T-helper 2 cell treated with Interferon-gamma antibody and Interleukin-4, amounts not matched to agents 5 μg/mL and 100 μg/mL, for 36 hours (primary cell): ENCODE measurements at regions not wholly inside any gene's neighbourhood (a gene's known extent, or its start where the extent isn't known, plus 50 kb on each side); places are given as distances from the start of the nearest gene placed in this dataset.

Source experiments
- DNase-seq: peaks from one replicate; pipeline ENCODE4 v3.0.0; 2021; ENCODE audit warnings: low spot score
- H3K27ac Mint-ChIP-seq: one replicate; pipeline ENCODE4 v1.8.0; 2021; ENCODE audit warnings: mild to moderate bottlenecking, mixed read lengths
- H3K27me3 Mint-ChIP-seq: one replicate; pipeline ENCODE4 v1.8.0; 2021; ENCODE audit warnings: low read depth, mixed read lengths
- H3K36me3 Mint-ChIP-seq: one replicate; pipeline ENCODE4 v1.8.0; 2021; ENCODE audit warnings: low read depth, mixed read lengths
- H3K4me1 Mint-ChIP-seq: one replicate; pipeline ENCODE4 v1.8.0; 2021; ENCODE audit warnings: low read depth, mixed read lengths
- H3K4me3 Mint-ChIP-seq: one replicate; pipeline ENCODE4 v1.8.0; 2022; ENCODE audit warnings: mild to moderate bottlenecking, moderate library complexity, mixed read lengths
- H3K9me3 Mint-ChIP-seq: one replicate; pipeline ENCODE4 v1.8.0; 2021; ENCODE audit warnings: mixed read lengths

GRCh38 chr1:217273866-217274265 lies 357.0 kb downstream of the GPATCH2 start:
- H3K27me3 Mint-ChIP-seq, result no peaks in the 10 kb centered on the region
- H3K9me3 Mint-ChIP-seq, result no peaks in the 10 kb centered on the region
- no peak for DNase-seq
- no peaks in the 10 kb centered on the region for H3K4me1 Mint-ChIP-seq
- no peak overlapping the region for H3K4me3 Mint-ChIP-seq
- no peak overlapping the region for H3K27ac Mint-ChIP-seq
- no peaks in the 10 kb centered on the region for H3K36me3 Mint-ChIP-seq

GRCh38 chr1:217272385-217272784 lies 358.5 kb downstream of the GPATCH2 start:
- no peaks in the 10 kb centered on the region for H3K9me3 Mint-ChIP-seq
- no peaks in the 10 kb centered on the region for H3K4me1 Mint-ChIP-seq
- no peaks in the 10 kb centered on the region for H3K27me3 Mint-ChIP-seq
- DNase-seq, result no peak
- no peak overlapping the region for H3K27ac Mint-ChIP-seq
- H3K4me3 Mint-ChIP-seq, result no peak overlapping the region
- no peaks in the 10 kb centered on the region for H3K36me3 Mint-ChIP-seq

GRCh38 chr1:217270101-217270500 lies 360.8 kb downstream of the GPATCH2 start:
- Mint-ChIP-seq H3K4me3 (no peak overlapping the region), H3K9me3 (no peaks in the 10 kb centered on the region), H3K4me1 (no peaks in the 10 kb centered on the region), H3K27me3 (no peaks in the 10 kb centered on the region), H3K36me3 (no peaks in the 10 kb centered on the region), H3K27ac (no peak overlapping the region)
- DNase-seq, result no peak

DNA sequence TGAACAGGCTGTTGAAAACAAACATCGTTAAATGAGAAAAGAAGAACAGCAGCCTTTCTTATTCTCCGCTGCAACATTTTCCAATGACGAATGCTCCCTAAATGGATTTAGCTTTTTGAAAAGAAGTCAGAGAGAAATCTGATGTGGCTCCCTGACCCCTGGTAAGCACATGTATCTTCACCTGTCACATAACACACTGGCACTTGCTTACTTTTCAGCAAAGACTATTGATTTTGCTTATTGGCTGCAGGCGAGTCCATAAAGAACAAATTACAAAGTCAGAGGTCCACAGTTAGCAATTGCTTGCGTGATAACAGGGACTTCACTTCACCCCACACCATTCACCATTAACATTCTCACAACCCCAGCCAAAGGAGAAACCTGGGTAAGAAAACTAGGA lies 362.8 kb downstream of the GPATCH2 start:
- Mint-ChIP-seq H3K27ac (no peak overlapping the region), H3K27me3 (no peaks in the 10 kb centered on the region)

GRCh38 chr1:217261636-217262035 lies 369.3 kb downstream of the GPATCH2 start:
- Mint-ChIP-seq H3K4me1 (no peaks in the 10 kb centered on the region), H3K36me3 (no peaks in the 10 kb centered on the region), H3K27ac (no peak overlapping the region), H3K4me3 (no peak overlapping the region), H3K27me3 (no peaks in the 10 kb centered on the region), H3K9me3 (no peaks in the 10 kb centered on the region)
- no peak for DNase-seq

More for the DNA sequence above, 362.8 kb downstream of the GPATCH2 start:
- no peak for DNase-seq
- no peak overlapping the region for H3K4me3 Mint-ChIP-seq
- no peaks in the 10 kb centered on the region for H3K36me3 Mint-ChIP-seq
- no peaks in the 10 kb centered on the region for H3K4me1 Mint-ChIP-seq
- H3K9me3 Mint-ChIP-seq, result no peaks in the 10 kb centered on the region

- Mint-ChIP-seq H3K9me3 (no peaks in the 10 kb centered on the region), H3K27me3 (no peaks in the 10 kb centered on the region), H3K27ac (no peak overlapping the region), H3K4me1 (no peaks in the 10 kb centered on the region), H3K4me3 (no peak overlapping the region), H3K36me3 (no peaks in the 10 kb centered on the region)
- DNase-seq, result no peak
These were observed 370.2 kb downstream of the GPATCH2 start for GRCh38 chr1:217260676-217261075.

DNA sequence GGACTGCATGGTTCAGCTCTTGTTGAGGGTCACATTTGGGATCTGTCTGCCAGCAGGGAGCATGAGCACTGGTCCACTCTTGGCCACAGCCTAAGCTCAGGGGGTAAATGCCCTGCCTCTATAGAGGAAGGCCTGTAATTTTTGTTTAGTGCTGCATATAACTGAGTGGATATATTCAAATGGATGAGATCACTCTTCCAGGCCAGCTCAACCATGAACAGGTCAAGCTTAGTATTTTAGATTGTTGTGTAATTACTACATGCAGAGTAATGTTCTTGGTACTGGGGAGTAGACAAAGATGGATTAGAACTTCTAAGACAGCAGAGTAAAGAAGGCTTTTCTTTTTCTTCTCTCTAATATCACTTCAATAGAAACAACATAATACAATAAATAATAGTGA lies 376.9 kb downstream of the GPATCH2 start:
- no peak overlapping the region for H3K4me3 Mint-ChIP-seq

DNA sequence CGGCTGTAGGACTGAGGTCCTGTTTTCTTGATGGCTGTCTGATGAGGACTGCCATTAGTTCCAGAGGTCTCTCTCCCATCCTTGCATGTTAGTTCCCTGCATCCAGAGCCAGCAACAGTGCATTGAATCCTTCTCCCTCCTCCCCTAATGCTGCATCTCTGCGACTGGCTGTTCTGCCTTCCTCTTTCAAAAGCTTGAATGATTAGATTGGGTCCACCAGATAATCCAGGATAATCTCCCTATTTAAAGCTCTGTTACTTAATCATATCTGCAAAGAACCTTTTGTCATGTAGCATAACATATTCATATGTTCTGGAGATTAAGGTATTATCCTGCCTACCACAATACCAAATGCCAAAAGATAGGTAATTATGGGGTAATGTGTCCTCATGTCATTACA lies 377.5 kb downstream of the GPATCH2 start:
- Mint-ChIP-seq H3K36me3 (no peaks in the 10 kb centered on the region), H3K27me3 (no peaks in the 10 kb centered on the region), H3K27ac (no peak overlapping the region), H3K4me1 (no peaks in the 10 kb centered on the region), H3K4me3 (no peak overlapping the region), H3K9me3 (no peaks in the 10 kb centered on the region)
- DNase-seq, result no peak

More for the DNA sequence above, 376.9 kb downstream of the GPATCH2 start:
- H3K4me1 Mint-ChIP-seq, result no peaks in the 10 kb centered on the region
- H3K36me3 Mint-ChIP-seq, result no peaks in the 10 kb centered on the region
- no peaks in the 10 kb centered on the region for H3K9me3 Mint-ChIP-seq
- H3K27me3 Mint-ChIP-seq, result no peaks in the 10 kb centered on the region
- no peak overlapping the region for H3K27ac Mint-ChIP-seq
- DNase-seq, result no peak

DNA sequence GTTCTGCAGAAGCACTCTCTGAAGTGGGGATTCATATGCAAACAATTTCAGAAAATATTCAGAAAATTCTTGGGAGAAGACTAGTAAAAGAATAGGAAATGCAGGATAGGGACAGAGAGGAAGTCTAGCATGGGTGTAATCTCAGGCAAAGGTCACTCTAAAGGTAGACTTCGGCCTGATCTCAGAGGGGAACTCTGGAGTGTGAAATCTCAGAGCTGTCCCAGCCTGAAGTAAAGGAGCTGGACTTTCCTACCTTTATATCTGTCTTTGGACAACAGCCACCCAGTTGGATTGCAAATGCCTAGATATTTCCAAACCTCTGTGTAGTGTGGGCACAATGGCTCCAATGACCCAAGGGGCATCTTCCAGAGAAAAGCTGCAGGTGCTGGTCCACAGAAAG lies 379.8 kb downstream of the GPATCH2 start:
- Mint-ChIP-seq H3K27ac (no peak overlapping the region), H3K4me1 (no peaks in the 10 kb centered on the region), H3K36me3 (no peaks in the 10 kb centered on the region), H3K4me3 (no peak overlapping the region), H3K27me3 (no peaks in the 10 kb centered on the region), H3K9me3 (no peaks in the 10 kb centered on the region)
- DNase-seq, result no peak

GRCh38 chr1:217249857-217250256 lies 381.0 kb downstream of the GPATCH2 start:
- Mint-ChIP-seq H3K36me3 (no peaks in the 10 kb centered on the region), H3K27me3 (no peaks in the 10 kb centered on the region), H3K9me3 (no peaks in the 10 kb centered on the region), H3K4me3 (no peak overlapping the region), H3K27ac (no peak overlapping the region), H3K4me1 (no peaks in the 10 kb centered on the region)
- DNase-seq, result no peak

DNA sequence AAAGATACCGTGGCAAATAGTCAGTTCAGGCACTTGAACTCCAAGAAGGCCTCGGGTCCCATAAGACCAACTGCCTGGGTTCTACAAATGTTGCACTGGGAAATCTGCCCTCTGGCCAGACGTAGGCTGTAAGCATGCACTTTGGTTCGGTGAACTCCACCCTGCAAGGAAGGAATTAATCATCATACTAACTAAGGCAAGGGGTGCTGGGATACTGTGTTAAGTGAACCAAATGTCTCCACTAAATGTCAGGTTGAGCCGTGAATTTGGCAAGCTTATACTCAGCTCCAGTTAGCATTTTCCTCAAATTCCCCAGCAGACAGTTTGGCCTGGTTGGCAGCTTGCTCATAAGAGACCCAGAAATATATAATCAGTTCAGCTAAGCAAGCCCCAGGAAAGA lies 385.9 kb downstream of the GPATCH2 start:
- Mint-ChIP-seq H3K27me3 (no peaks in the 10 kb centered on the region), H3K4me3 (no peak overlapping the region), H3K36me3 (no peaks in the 10 kb centered on the region), H3K4me1 (no peaks in the 10 kb centered on the region), H3K9me3 (no peaks in the 10 kb centered on the region), H3K27ac (no peak overlapping the region)
- DNase-seq, result no peak

- Mint-ChIP-seq H3K4me1 (no peaks in the 10 kb centered on the region), H3K4me3 (no peak overlapping the region), H3K9me3 (no peaks in the 10 kb centered on the region), H3K36me3 (no peaks in the 10 kb centered on the region), H3K27me3 (no peaks in the 10 kb centered on the region), H3K27ac (no peak overlapping the region)
- no peak for DNase-seq
These were observed 390.2 kb downstream of the GPATCH2 start for GRCh38 chr1:217240656-217241055.

DNA sequence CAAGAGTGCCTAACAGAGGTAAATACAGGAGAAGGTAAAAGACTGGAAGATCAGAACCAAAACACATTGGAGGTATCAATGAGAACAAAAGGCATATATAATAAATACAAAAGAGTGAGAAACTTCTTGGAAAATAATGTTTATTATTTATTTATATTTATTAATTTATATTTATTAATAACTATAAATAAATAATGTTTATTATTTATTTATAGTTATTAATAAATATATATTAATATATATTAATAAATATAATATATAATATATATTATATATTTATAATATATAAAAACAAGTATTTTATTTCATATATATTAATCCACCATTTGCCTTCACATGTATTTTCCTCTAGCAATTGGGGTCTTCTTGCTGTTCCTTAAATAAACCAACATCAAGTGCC lies 391.9 kb downstream of the GPATCH2 start:
- Mint-ChIP-seq H3K36me3 (no peaks in the 10 kb centered on the region), H3K4me3 (no peak overlapping the region), H3K4me1 (no peaks in the 10 kb centered on the region), H3K9me3 (no peaks in the 10 kb centered on the region), H3K27ac (no peak overlapping the region), H3K27me3 (no peaks in the 10 kb centered on the region)
- DNase-seq, result no peak

- peaks cover 5% of the 10 kb centered on the region for H3K9me3 Mint-ChIP-seq
These were observed 400.5 kb downstream of the GPATCH2 start for GRCh38 chr1:217230412-217230811.

GRCh38 chr1:217228689-217229088 lies 402.2 kb downstream of the GPATCH2 start:
- Mint-ChIP-seq H3K36me3 (no peaks in the 10 kb centered on the region), H3K27me3 (no peaks in the 10 kb centered on the region), H3K27ac (no peak overlapping the region), H3K4me3 (no peak overlapping the region), H3K4me1 (no peaks in the 10 kb centered on the region), H3K9me3 (peaks cover 5% of the 10 kb centered on the region)
- DNase-seq, result no peak

More at GRCh38 chr1:217230412-217230811, 400.5 kb downstream of the GPATCH2 start:
- no peak for DNase-seq
- Mint-ChIP-seq H3K27ac (no peak overlapping the region), H3K36me3 (no peaks in the 10 kb centered on the region), H3K27me3 (no peaks in the 10 kb centered on the region), H3K4me1 (no peaks in the 10 kb centered on the region), H3K4me3 (no peak overlapping the region)
